Activated B cell treated with CpG ODN at 0.5 μM for 24 hours (primary cell): ENCODE measurements at regions not wholly inside any gene's neighbourhood (a gene's known extent, or its start where the extent isn't known, plus 50 kb on each side); places are given as distances from the start of the nearest gene placed in this dataset.
A peak's percentile ranks its signal among the peaks of the same experiment; 100 is the strongest.

Source experiments
- ATAC-seq: fragments of 200-7000 bp; cut with Tn5 transposase; one replicate; pipeline ENCODE4 v1.10.0; 2021; ENCODE audit warnings: low read depth, mild to moderate bottlenecking, moderate library complexity
- CTCF ChIA-PET: fragments of 350-600 bp; sonication (Branson Sonifier 250); formaldehyde crosslinking; loops from one replicate; lab custom pipeline; 2021; ENCODE audit warnings: antibody characterized with exemption; lab: Charles Lee
- POLR2A ChIA-PET: fragments of 350-600 bp; sonication (Branson Sonifier 250); formaldehyde crosslinking; loops from one replicate; lab custom pipeline; 2021; ENCODE audit warnings: antibody characterized with exemption; lab: Charles Lee
- DNase-seq: peaks from one replicate; pipeline ENCODE4 v3.0.0; 2022
- H3K27ac Mint-ChIP-seq: one replicate; pipeline ENCODE4 v1.8.0; 2020; ENCODE audit warnings: mixed read lengths
- H3K27me3 Mint-ChIP-seq: one replicate; pipeline ENCODE4 v1.8.0; 2021; ENCODE audit warnings: mixed read lengths
- H3K36me3 Mint-ChIP-seq: one replicate; pipeline ENCODE4 v1.8.0; 2021; ENCODE audit warnings: low read depth, mixed read lengths
- H3K4me1 Mint-ChIP-seq: one replicate; pipeline ENCODE4 v1.8.0; 2021; ENCODE audit warnings: mixed read lengths
- H3K4me3 Mint-ChIP-seq: one replicate; pipeline ENCODE4 v1.8.0; 2020; ENCODE audit warnings: mild to moderate bottlenecking, mixed read lengths
- H3K9me3 Mint-ChIP-seq: one replicate; pipeline ENCODE4 v1.8.0; 2020; ENCODE audit warnings: mixed read lengths
- intact Hi-C: fragments of 100-400 bp; cut with micrococcal nuclease; formaldehyde crosslinking; loops from one replicate; pipeline ENCODE4 v1.15.1; 2024
- TF ChIP-seq, protein P1 (sequence below): fragments of 200-600 bp; IDR thresholded peaks from one replicate; pipeline ENCODE4 v1.8.0; 2022; ENCODE audit warnings: antibody characterized with exemption, mild to moderate bottlenecking

DNA sequence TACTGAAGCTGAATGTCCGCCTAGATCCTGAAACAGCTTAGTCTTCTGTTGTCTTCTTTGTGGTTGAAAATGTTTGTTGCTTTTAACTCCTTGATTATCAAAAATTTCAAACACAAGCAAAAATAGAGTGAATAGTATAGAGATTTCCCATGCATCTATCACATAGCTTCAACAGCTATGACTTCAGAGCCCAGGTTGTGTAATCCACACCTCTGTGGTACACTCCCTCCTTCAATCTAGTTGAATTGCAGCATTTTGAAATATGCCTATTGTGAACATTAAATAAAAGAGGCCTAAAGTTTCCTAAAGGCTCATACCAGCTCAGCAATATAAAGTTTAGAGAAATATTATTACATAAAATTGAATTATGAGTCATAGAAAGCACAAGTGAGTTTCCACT is 204.7 kb upstream of the HDAC9 start:
- Mint-ChIP-seq H3K27me3 (no peaks in the 10 kb centered on the region), H3K27ac (peak overlapping the region; percentile 86), H3K36me3 (no peaks in the 10 kb centered on the region), H3K4me1 (peaks cover 68% of the 10 kb centered on the region), H3K9me3 (no peaks in the 10 kb centered on the region), H3K4me3 (peak overlapping the region; percentile 83)
- TF ChIP-seq, protein P1, sequence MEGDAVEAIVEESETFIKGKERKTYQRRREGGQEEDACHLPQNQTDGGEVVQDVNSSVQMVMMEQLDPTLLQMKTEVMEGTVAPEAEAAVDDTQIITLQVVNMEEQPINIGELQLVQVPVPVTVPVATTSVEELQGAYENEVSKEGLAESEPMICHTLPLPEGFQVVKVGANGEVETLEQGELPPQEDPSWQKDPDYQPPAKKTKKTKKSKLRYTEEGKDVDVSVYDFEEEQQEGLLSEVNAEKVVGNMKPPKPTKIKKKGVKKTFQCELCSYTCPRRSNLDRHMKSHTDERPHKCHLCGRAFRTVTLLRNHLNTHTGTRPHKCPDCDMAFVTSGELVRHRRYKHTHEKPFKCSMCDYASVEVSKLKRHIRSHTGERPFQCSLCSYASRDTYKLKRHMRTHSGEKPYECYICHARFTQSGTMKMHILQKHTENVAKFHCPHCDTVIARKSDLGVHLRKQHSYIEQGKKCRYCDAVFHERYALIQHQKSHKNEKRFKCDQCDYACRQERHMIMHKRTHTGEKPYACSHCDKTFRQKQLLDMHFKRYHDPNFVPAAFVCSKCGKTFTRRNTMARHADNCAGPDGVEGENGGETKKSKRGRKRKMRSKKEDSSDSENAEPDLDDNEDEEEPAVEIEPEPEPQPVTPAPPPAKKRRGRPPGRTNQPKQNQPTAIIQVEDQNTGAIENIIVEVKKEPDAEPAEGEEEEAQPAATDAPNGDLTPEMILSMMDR: no peak
- ATAC-seq (no peak), DNase-seq (no peak)
- intact Hi-C loops: loop anchor here (1.0 to 2.0 kb wide), 4 partner anchors 8 to 66 kb away; no protein-coding TSS in a partner anchor
- ChIA-PET POLR2A (interaction anchor here (1.1 kb wide), 1 partner anchor 9 kb away, joined by 3 read pairs; no protein-coding TSS in a partner anchor), CTCF (interaction anchor here (0.9 to 1.8 kb wide), 4 partner anchors 15 to 67 kb away, joined by 3 to 5 read pairs (median 4); no protein-coding TSS in a partner anchor)

DNA sequence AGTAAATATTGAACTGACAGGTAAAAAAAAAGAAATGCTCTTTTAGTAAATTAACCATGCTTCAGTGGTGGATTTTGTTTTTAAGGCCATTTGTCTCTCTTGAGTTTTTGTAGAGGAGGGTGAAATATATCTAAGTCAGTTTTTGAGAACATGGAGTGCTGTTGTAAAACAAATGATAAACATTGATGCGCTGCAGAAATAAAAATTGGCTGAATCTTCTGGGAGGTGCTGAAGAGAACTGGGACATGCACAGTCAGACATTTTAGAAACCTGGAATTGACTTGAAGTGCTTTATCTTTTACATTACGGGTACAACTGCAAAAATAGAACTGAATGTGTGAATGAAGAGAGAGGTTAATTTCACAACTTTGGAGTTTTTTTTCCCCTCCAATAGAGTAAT is 203.0 kb upstream of the HDAC9 start:
- Mint-ChIP-seq H3K4me1 (peaks cover 82% of the 10 kb centered on the region), H3K36me3 (no peaks in the 10 kb centered on the region), H3K4me3 (peak overlapping the region; percentile 60), H3K9me3 (no peaks in the 10 kb centered on the region), H3K27me3 (no peaks in the 10 kb centered on the region), H3K27ac (peak overlapping the region; percentile 74)
- DNase-seq (no peak), ATAC-seq (no peak)
- ChIA-PET POLR2A (interaction anchor here (0.8 kb wide), 1 partner anchor 44 kb away, joined by 3 read pairs; no protein-coding TSS in a partner anchor), CTCF (interaction anchor here (1.0 to 1.3 kb wide), 3 partner anchors 27 to 60 kb away, joined by 3 to 6 read pairs (median 3); no protein-coding TSS in a partner anchor)
- TF ChIP-seq, protein P1: no peak
- intact Hi-C loops: no loop called here

DNA sequence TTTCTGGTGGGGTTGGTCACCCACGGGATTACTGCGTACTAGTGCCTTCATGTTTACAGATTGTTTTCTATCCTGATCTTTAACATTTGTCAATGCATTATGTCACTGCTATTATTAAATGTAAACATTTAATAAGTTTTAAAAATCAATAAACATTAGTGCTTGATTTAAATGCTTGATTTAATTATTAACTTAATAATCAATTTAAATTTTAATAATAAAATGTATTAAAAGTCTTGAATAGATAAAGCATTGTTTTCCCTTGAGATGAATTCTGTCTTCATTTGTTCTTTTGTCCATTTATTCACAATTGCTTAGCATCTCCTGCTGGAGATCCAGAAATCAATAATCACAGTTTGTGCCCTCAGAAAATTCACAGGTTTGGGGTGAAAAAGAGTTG is 201.8 kb upstream of the HDAC9 start:
- no peaks in the 10 kb centered on the region for H3K9me3 Mint-ChIP-seq
- ATAC-seq: no peak
- H3K4me3 Mint-ChIP-seq: peak overlapping the region; percentile 42
- intact Hi-C loops: loop anchor here (2.0 kb wide), 1 partner anchor 21 kb away; no protein-coding TSS in a partner anchor
- no peaks in the 10 kb centered on the region for H3K36me3 Mint-ChIP-seq
- no peaks in the 10 kb centered on the region for H3K27me3 Mint-ChIP-seq
- peaks cover 83% of the 10 kb centered on the region for H3K4me1 Mint-ChIP-seq
- TF ChIP-seq, protein P1: no peak
- POLR2A ChIA-PET: no interaction called here
- H3K27ac Mint-ChIP-seq: peak overlapping the region; percentile 74
- CTCF ChIA-PET: interaction anchor here (1.2 to 1.3 kb wide), 2 partner anchors 26 to 229 kb away, joined by 3 to 6 read pairs; no protein-coding TSS in a partner anchor
- DNase-seq: no peak

DNA sequence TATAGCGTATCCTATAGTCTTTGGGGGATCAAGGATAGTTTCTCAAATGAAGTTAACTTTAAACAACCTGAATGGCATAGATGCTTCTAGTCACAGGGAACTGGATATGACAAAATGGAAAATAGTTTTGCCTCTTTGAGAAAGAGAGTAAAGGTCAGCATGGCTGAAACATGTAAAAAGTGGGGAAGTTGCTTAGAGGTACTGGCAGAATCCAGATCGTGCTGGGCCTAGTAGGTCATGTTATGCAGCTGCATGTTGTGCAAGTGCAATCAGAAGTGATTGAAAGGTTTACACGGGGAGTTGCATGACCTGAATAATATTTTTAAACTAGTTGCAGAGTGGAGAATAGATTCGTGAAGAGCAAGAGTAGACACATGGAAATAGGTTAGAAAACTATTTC is 201.1 kb upstream of the HDAC9 start:
- H3K27me3 Mint-ChIP-seq: no peaks in the 10 kb centered on the region
- CTCF ChIA-PET: interaction anchor here (0.8 kb wide), 1 partner anchor 230 kb away, joined by 3 read pairs; no protein-coding TSS in a partner anchor
- no peaks in the 10 kb centered on the region for H3K36me3 Mint-ChIP-seq
- H3K4me1 Mint-ChIP-seq: peaks cover 80% of the 10 kb centered on the region
- peak overlapping the region; percentile 74 for H3K27ac Mint-ChIP-seq
- TF ChIP-seq, protein P1: no peak
- H3K4me3 Mint-ChIP-seq: peak overlapping the region; percentile 42
- intact Hi-C loops: loop anchor here (2.0 kb wide), 1 partner anchor 20 kb away; no protein-coding TSS in a partner anchor
- peak; percentile 53 for ATAC-seq
- DNase-seq: no peak
- POLR2A ChIA-PET: interaction anchor here (0.8 kb wide), 1 partner anchor 68 kb away, joined by 3 read pairs; no protein-coding TSS in a partner anchor
- no peaks in the 10 kb centered on the region for H3K9me3 Mint-ChIP-seq

DNA sequence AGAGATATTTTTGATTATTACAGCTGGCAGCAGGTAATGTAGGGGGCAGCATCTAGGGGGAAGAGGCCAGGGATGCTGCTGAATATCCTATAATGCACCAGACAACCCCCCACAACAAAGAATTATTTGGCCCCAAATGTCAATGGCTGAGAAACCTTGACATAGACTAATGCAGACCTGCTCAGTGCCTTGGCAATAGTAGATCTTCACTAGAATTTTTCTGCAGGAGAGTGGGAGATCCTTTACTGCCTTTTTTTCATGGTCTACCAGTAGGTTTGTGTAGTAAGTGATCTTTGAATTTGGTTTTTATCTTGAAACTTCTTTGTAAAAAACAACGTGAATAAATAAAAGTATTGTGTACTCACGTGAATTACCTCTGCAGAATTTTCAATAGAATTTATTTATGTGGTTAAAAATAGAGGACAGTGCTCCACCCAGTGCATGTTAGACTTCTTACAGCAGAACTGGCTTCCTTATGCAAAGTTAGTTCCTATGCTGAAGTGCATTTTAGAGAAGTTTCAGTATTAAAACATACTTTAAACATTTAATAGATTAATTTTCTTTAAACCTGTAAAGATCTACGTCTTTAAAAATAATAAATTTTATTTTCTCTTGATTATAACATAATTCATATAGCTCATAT is 199.6 kb upstream of the HDAC9 start:
- H3K36me3 Mint-ChIP-seq: no peaks in the 10 kb centered on the region
- H3K9me3 Mint-ChIP-seq: no peaks in the 10 kb centered on the region
- POLR2A ChIA-PET: no interaction called here
- H3K27me3 Mint-ChIP-seq: no peaks in the 10 kb centered on the region
- peak; percentile 56 for ATAC-seq
- H3K27ac Mint-ChIP-seq: peak overlapping the region; percentile 72
- DNase-seq: no peak
- H3K4me1 Mint-ChIP-seq: peaks cover 70% of the 10 kb centered on the region
- TF ChIP-seq, protein P1: no peak
- CTCF ChIA-PET: interaction anchor here (1.2 to 1.7 kb wide), 2 partner anchors 49 to 80 kb away, joined by 3 to 4 read pairs; no protein-coding TSS in a partner anchor
- peak overlapping the region; percentile 48 for H3K4me3 Mint-ChIP-seq
- intact Hi-C loops: loop anchor here (2.0 kb wide), 3 partner anchors 19 to 81 kb away; no protein-coding TSS in a partner anchor
